ENCODE measurements at regions not wholly inside any gene's neighbourhood (a gene's known extent, or its start where the extent isn't known, plus 50 kb on each side); places are given as distances from the start of the nearest gene placed in this dataset.

DNA sequence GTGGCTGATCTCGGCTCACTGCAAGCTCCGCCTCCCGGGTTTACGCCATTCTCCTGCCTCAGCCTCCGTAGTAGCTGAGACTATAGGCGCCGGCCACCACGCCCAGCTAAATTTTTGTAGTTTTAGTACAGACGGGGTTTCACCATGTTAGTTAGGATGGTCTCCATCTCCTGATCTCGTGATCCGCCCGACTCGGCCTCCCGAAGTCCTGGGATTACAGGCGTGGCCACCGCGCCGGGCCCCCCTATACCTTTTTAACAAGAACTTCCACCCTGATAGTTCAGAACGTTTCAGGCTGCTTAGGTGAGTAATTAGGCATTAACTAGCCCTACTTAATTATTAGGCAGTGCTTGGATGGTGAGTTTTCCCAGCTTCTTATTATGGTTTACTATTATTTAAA lies 552.5 kb downstream of the BCKDHB start:
- no peak for TF ChIP-seq ZNF207 (IDR thresholded peaks at IDR 0.05; ENCODE audit: borderline replicate concordance)
- no peak for TF ChIP-seq SREBF2 (IDR thresholded peaks at IDR 0.05; ENCODE audit: low read length)
- TF ChIP-seq EZH2 (IDR thresholded peaks at IDR 0.05; ENCODE audit: borderline replicate concordance, control insufficient read depth, low read depth, low read length), result no peak
- no peak for TF ChIP-seq SRF (IDR thresholded peaks at IDR 0.05; ENCODE audit: low read depth in 2 of 2, low read length in 2 of 2)
- TF ChIP-seq NR2C2 (IDR thresholded peaks at IDR 0.05; ENCODE audit: borderline replicate concordance, control insufficient read depth, insufficient read length, low read depth), result no peak
- no peak for TF ChIP-seq NFXL1 (IDR thresholded peaks at IDR 0.05; ENCODE audit: borderline replicate concordance)
- no peak for TF ChIP-seq NBN (IDR thresholded peaks at IDR 0.05)
